Stimulated activated CD4-positive, alpha-beta T cell treated with anti-CD3 and anti-CD28 coated beads, Interleukin-12 subunit alpha, Interleukin-12 subunit beta, amount 100 ng/mL, for 48 hours (primary cell): ENCODE measurements at regions not wholly inside any gene's neighbourhood (a gene's known extent, or its start where the extent isn't known, plus 50 kb on each side); places are given as distances from the start of the nearest gene placed in this dataset.

Source experiments
- DNase-seq, 3 donors: peaks; one replicate each; pipeline ENCODE4 v3.0.0-alpha.2; 2020; ENCODE audit warnings: low read depth in 2 of 3, low spot score in 1 of 3

- no peak for DNase-seq
Observed at GRCh38 chrX:58051346-58051745, 141.1 kb upstream of the ZXDA start.

GRCh38 chrX:58044130-58044529 lies 133.9 kb upstream of the ZXDA start:
- DNase-seq, result no peak

GRCh38 chrX:58025979-58026378 lies 115.7 kb upstream of the ZXDA start:
- DNase-seq, result peak in 1 of 3 donors; percentile 34

GRCh38 chrX:57985951-57986350 lies 75.7 kb upstream of the ZXDA start:
- DNase-seq, result no peak

- no peak for DNase-seq
Observed at GRCh38 chrX:57984620-57985019, 74.4 kb upstream of the ZXDA start.

GRCh38 chrX:57977992-57978391 lies 67.7 kb upstream of the ZXDA start:
- DNase-seq, result no peak

GRCh38 chrX:57964975-57965374 lies 54.7 kb upstream of the ZXDA start:
- no peak for DNase-seq
